HCT116 (cell line): ENCODE measurements at regions not wholly inside any gene's neighbourhood (a gene's known extent, or its start where the extent isn't known, plus 50 kb on each side); places are given as distances from the start of the nearest gene placed in this dataset.

Source experiments
- CTCF ChIP-seq, 3 experiments: fragments of 200-600 bp in 1 of 3; sonication (generic) in 1 of 3; IDR thresholded peaks in 2 of 3; conservative IDR thresholded peaks in 1 of 3; 2 replicates each; pipeline ENCODE4 v1.5.1; 2012 to 2017; ENCODE audit warnings: low read depth in 2 of 3, low read length in 2 of 3, antibody characterized with exemption in 1 of 3, borderline replicate concordance in 1 of 3, control low read depth in 1 of 3, mild to moderate bottlenecking in 1 of 3, mixed read lengths in 1 of 3, mixed run types in 1 of 3, moderate library complexity in 1 of 3; ENCODE audit not compliant: insufficient read depth in 1 of 3
- POLR2A ChIP-seq: IDR thresholded peaks from 2 replicates; pipeline ENCODE4 v1.7.0; 2011; ENCODE audit warnings: borderline replicate concordance; ENCODE audit not compliant: insufficient read depth, insufficient read length; ENCODE audit errors: extremely low read depth

- TF ChIP-seq CTCF (IDR thresholded peaks at IDR 0.05 in 2 of 3, conservative IDR thresholded peaks at IDR 0.05 in 1 of 3; ENCODE audit: borderline replicate concordance in 1 of 3, insufficient read depth in 1 of 3, low read depth in 2 of 3, low read length in 2 of 3), result no peak
- no peak for TF ChIP-seq POLR2A
Measured at GRCh38 chr4:164613256-164613655, 140.7 kb upstream of the SMIM31 start.
